ENCODE measurements at regions not wholly inside any gene's neighbourhood (a gene's known extent, or its start where the extent isn't known, plus 50 kb on each side); places are given as distances from the start of the nearest gene placed in this dataset.

GRCh38 chr10:85231534-85232270, 903.3 kb downstream of the CCSER2 start:
- TF ChIP-seq CTCF (IDR thresholded peaks at IDR 0.05; ENCODE audit: insufficient read depth, low read depth, low read length) = no peak
- TF ChIP-seq EZH2 (IDR thresholded peaks at IDR 0.05; ENCODE audit: insufficient read depth, low read length) = no peak
